DOHH2 (cell line): ENCODE measurements at regions not wholly inside any gene's neighbourhood (a gene's known extent, or its start where the extent isn't known, plus 50 kb on each side); places are given as distances from the start of the nearest gene placed in this dataset.
"Not testable (repeated sequence)": the region's sequence is repeated elsewhere in the genome, so short reads cannot be mapped to it uniquely, and the experiment has no call there.

Source experiments
- H3F3A ChIP-seq: fragments of 200-600 bp; sonication (generic), shearing (Covaris generic); 2 replicates; pipeline ENCODE4 v1.6.0; 2016; ENCODE audit warnings: antibody characterized with exemption, mild to moderate bottlenecking; ENCODE audit not compliant: control insufficient read depth, insufficient read depth
- H3K27ac ChIP-seq: fragments of 200-600 bp; sonication (generic); 2 replicates; pipeline ENCODE4 v1.5.1; 2014; ENCODE audit warnings: low read depth, mild to moderate bottlenecking, low read length, moderate library complexity
- H3K27me3 ChIP-seq: fragments of 200-600 bp; sonication (generic); 2 replicates; pipeline ENCODE4 v1.6.1; 2014; ENCODE audit warnings: mild to moderate bottlenecking, low read length, mixed read lengths; ENCODE audit not compliant: control insufficient read depth
- H3K36me3 ChIP-seq: fragments of 200-600 bp; sonication (generic); 2 replicates; pipeline ENCODE4 v1.6.1; 2014; ENCODE audit warnings: mild to moderate bottlenecking, low read length, moderate library complexity, mixed read lengths; ENCODE audit not compliant: control insufficient read depth
- H3K4me1 ChIP-seq: fragments of 200-600 bp; sonication (generic); 2 replicates; pipeline ENCODE4 v1.6.1; 2014; ENCODE audit warnings: mild to moderate bottlenecking, low read length, mixed read lengths; ENCODE audit not compliant: control insufficient read depth
- H3K4me2 ChIP-seq: fragments of 200-600 bp; sonication (generic); 2 replicates; pipeline ENCODE4 v1.6.0; 2014; ENCODE audit warnings: mild to moderate bottlenecking, low read length, moderate library complexity
- H3K4me3 ChIP-seq: fragments of 200-600 bp; sonication (generic); 2 replicates; pipeline ENCODE4 v1.5.1; 2014; ENCODE audit warnings: mild to moderate bottlenecking, low read length, mixed read lengths
- H3K79me2 ChIP-seq: fragments of 200-600 bp; sonication (generic); 2 replicates; pipeline ENCODE4 v1.6.1; 2014; ENCODE audit warnings: mild to moderate bottlenecking, low read length, mixed read lengths; ENCODE audit not compliant: control insufficient read depth
- H3K9me2 ChIP-seq: fragments of 200-600 bp; sonication (generic); replicated peaks from 2 replicates; pipeline ENCODE4 v1.6.1; 2014; ENCODE audit warnings: mild to moderate bottlenecking, low read length, mixed read lengths; ENCODE audit not compliant: control insufficient read depth
- H3K9me3 ChIP-seq: fragments of 200-600 bp; sonication (generic); 2 replicates; pipeline ENCODE4 v1.6.1; 2014; ENCODE audit warnings: antibody characterized with exemption, low read length, mixed read lengths; ENCODE audit not compliant: control insufficient read depth, insufficient read depth
- H4K20me1 ChIP-seq: fragments of 200-600 bp; sonication (generic); 2 replicates; pipeline ENCODE4 v1.6.0; 2014; ENCODE audit warnings: low read depth, mild to moderate bottlenecking, antibody characterized with exemption, low read length, moderate library complexity; ENCODE audit not compliant: control insufficient read depth, insufficient read depth

DNA sequence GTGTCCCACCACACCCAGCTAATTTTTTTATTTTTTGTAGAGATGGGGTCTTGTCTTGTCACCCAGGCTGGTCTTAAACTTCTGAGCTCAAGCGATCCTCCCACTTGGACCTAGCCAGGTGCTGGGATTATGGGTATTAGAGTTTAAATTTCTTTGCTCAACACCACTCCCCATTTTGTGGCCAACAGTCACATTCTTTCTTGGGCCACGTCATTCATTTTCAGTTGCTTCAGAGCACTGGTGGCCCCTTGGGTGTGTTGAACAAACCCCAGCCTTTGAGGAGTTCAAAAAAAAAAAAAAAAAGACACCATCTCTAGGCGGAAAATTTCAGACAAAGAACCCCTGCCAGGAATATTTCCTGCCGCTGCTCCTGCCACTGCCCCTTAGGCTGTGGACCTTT lies 77.0 kb downstream of the SPDYE17 start:
- not testable (repeated sequence) for H3F3A ChIP-seq, H4K20me1 ChIP-seq, H3K4me2 ChIP-seq, H3K4me3 ChIP-seq, H3K79me2 ChIP-seq, H3K4me1 ChIP-seq, H3K9me3 ChIP-seq, H3K27me3 ChIP-seq, H3K27ac ChIP-seq, H3K36me3 ChIP-seq, H3K9me2 ChIP-seq

GRCh38 chr7:76944603-76945002 lies 87.6 kb downstream of the SPDYE17 start:
- H4K20me1 ChIP-seq, H3K9me3 ChIP-seq, H3K79me2 ChIP-seq, H3K27ac ChIP-seq, H3K4me3 ChIP-seq, H3K4me2 ChIP-seq, H3K9me2 ChIP-seq, H3K36me3 ChIP-seq, H3F3A ChIP-seq, H3K27me3 ChIP-seq: not testable (repeated sequence)
- H3K4me1 ChIP-seq: peaks cover 13% of the 10 kb centered on the region

- Histone ChIP-seq H3K27ac (peak overlapping the region; percentile 55), H3K4me3 (peak overlapping the region; percentile 44; the same call in 1 of the 2 replicates), H3K4me2 (peak overlapping the region; percentile 48), H3K4me1 (peaks cover 13% of the 10 kb centered on the region)
- not testable (repeated sequence) for H3K79me2 ChIP-seq, H3K27me3 ChIP-seq, H3K36me3 ChIP-seq, H3F3A ChIP-seq, H3K9me2 ChIP-seq, H4K20me1 ChIP-seq, H3K9me3 ChIP-seq
Observed at GRCh38 chr7:76941809-76942765, 90.1 kb downstream of the SPDYE17 start.

DNA sequence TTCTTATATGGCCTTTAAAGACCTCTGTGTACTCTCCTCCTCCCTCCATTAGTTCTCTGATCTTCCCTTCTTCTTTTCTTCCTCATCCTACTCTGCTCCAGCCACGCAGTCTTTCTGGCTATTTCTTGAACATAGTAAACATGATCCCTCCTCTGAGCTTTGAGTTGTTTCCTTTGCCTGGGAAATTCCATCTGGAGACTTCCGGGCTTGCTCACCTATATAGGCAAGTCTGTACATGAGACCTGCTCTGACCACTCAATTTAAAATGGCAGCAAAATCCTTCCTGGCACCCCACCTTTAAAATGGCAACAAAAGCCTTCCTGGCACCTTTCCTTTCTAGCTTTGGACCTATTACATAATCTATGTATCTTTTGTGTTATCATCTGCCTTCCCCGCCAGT lies 94.4 kb downstream of the SPDYE17 start:
- not testable (repeated sequence) for H3K4me2 ChIP-seq, H3K27ac ChIP-seq, H3K9me2 ChIP-seq, H4K20me1 ChIP-seq, H3K4me3 ChIP-seq, H3K79me2 ChIP-seq, H3F3A ChIP-seq, H3K9me3 ChIP-seq, H3K36me3 ChIP-seq, H3K27me3 ChIP-seq
- peaks cover 12% of the 10 kb centered on the region for H3K4me1 ChIP-seq

- H3K9me3 ChIP-seq, H3K27me3 ChIP-seq, H4K20me1 ChIP-seq, H3K9me2 ChIP-seq, H3K36me3 ChIP-seq, H3K4me2 ChIP-seq, H3K79me2 ChIP-seq, H3K4me1 ChIP-seq, H3F3A ChIP-seq, H3K4me3 ChIP-seq, H3K27ac ChIP-seq: not testable (repeated sequence)
Observed at GRCh38 chr7:76937330-76937729, 94.8 kb downstream of the SPDYE17 start.

DNA sequence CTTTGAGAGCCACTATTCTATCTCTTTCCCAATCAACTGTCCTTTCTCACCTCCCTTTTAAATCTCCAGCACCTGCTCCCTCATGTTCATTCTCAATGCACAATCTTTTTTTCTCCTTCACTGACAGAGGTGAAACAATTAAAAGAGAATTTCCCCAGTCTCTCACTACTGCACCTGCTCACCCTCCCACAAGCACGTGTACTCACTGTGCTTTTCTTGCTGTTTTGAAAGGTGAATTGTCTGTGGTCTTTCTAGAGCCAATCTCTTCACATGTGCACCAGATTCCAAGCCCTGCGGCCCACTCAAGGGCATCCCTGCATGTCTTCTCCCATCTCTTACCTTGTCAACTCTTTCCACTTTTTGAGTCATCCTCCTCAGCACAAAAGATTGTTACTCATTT lies 95.8 kb downstream of the SPDYE17 start:
- H3K4me1 ChIP-seq, H3K4me3 ChIP-seq, H3K9me2 ChIP-seq, H3K9me3 ChIP-seq, H3K4me2 ChIP-seq, H3K36me3 ChIP-seq, H3K27me3 ChIP-seq, H3K27ac ChIP-seq, H3F3A ChIP-seq, H3K79me2 ChIP-seq, H4K20me1 ChIP-seq: not testable (repeated sequence)

- H3K79me2 ChIP-seq, H3K4me2 ChIP-seq, H3K9me3 ChIP-seq, H3K4me3 ChIP-seq, H3K4me1 ChIP-seq, H4K20me1 ChIP-seq, H3K9me2 ChIP-seq, H3K36me3 ChIP-seq, H3K27me3 ChIP-seq, H3K27ac ChIP-seq, H3F3A ChIP-seq: not testable (repeated sequence)
Observed at GRCh38 chr7:76934711-76935110, 97.5 kb downstream of the SPDYE17 start.

- H3F3A ChIP-seq, H4K20me1 ChIP-seq, H3K79me2 ChIP-seq, H3K4me2 ChIP-seq, H3K9me3 ChIP-seq, H3K4me3 ChIP-seq, H3K27me3 ChIP-seq, H3K9me2 ChIP-seq, H3K27ac ChIP-seq, H3K36me3 ChIP-seq, H3K4me1 ChIP-seq: not testable (repeated sequence)
Observed at GRCh38 chr7:76932957-76933356, 99.2 kb downstream of the SPDYE17 start.
